GM12878 (cell line): ENCODE measurements at regions not wholly inside any gene's neighbourhood (a gene's known extent, or its start where the extent isn't known, plus 50 kb on each side); places are given as distances from the start of the nearest gene placed in this dataset.

Source experiments
- ATAC-seq: fragments of 200-7000 bp; cut with Tn5 transposase; 3 replicates; pipeline ENCODE4 v1.9.1; 2020; ENCODE audit warnings: mild to moderate bottlenecking, moderate library complexity
- BruUV-seq: library from RNA; stranded (reverse); fragments of 400-500 nt; replicated peaks from 2 replicates; lab custom pipeline; 2021; lab: Mats Ljungman, UMichigan
- CTCF ChIA-PET: fragments of 300-600 bp; sonication (Branson Sonifier 250); formaldehyde crosslinking; extraction: SDS; loops from one replicate; lab custom pipeline; 2021; ENCODE audit warnings: inconsistent platforms; lab: Yijun Ruan, JAX
- POLR2A ChIA-PET: fragments of 350-600 bp; formaldehyde crosslinking; extraction: SDS; loops from one replicate; lab custom pipeline; 2021; ENCODE audit warnings: inconsistent platforms; lab: Charles Lee
- RAD21 ChIA-PET: fragments of 300-600 bp; sonication (Branson Sonifier 250); formaldehyde crosslinking; loops from one replicate; lab custom pipeline; 2023; ENCODE audit warnings: antibody characterized with exemption; ENCODE audit not compliant: unreplicated experiment; lab: Charles Lee
- SMC1A ChIA-PET: fragments of 300-600 bp; sonication (Branson Sonifier 250); formaldehyde crosslinking; loops from one replicate; lab custom pipeline; 2023; ENCODE audit not compliant: unreplicated experiment, uncharacterized antibody; lab: Charles Lee
- DNase-seq: peaks from one replicate; pipeline ENCODE4 v3.0.0-alpha.2; 2011; ENCODE audit warnings: low read depth, low spot score
- FAIRE-seq: peaks from 3 replicates; lab custom pipeline; 2011; peaks lifted over from hg19 to GRCh38; lab: Jason Lieb, UNC
- H2AFZ ChIP-seq: 2 replicates; pipeline ENCODE4 v1.6.0; 2011; ENCODE audit warnings: low read depth, low read length, control low read depth; ENCODE audit not compliant: control insufficient read depth
- H3K27ac ChIP-seq: 2 replicates; pipeline ENCODE4 v1.5.1; 2011; ENCODE audit warnings: control low read depth; ENCODE audit not compliant: control insufficient read depth, insufficient read depth
- H3K27me3 ChIP-seq, 2 experiments: replicated peaks in 1 of 2; 2 replicates each; pipeline versions ENCODE4 v1.6.0 to v1.6.1; 2011; ENCODE audit warnings: low read length in 1 of 2; ENCODE audit not compliant: control insufficient read depth in 2 of 2, insufficient read depth in 2 of 2
- H3K36me3 ChIP-seq, 2 experiments: 2 replicates each; pipeline ENCODE4 v1.5.1; 2011; ENCODE audit warnings: low read length in 1 of 2; ENCODE audit not compliant: control insufficient read depth in 2 of 2, insufficient read depth in 2 of 2
- H3K4me1 ChIP-seq: 2 replicates; pipeline ENCODE4 v1.6.1; 2011; ENCODE audit warnings: mild to moderate bottlenecking, low read length, moderate library complexity, mixed read lengths; ENCODE audit not compliant: control insufficient read depth, insufficient read depth
- H3K4me2 ChIP-seq: 2 replicates; pipeline ENCODE4 v1.6.0; 2011; ENCODE audit warnings: control low read depth; ENCODE audit not compliant: control insufficient read depth, insufficient read depth
- H3K4me3 ChIP-seq: fragments of 200-600 bp; sonication (generic); 2 replicates; pipeline ENCODE4 v1.5.1; 2016
- H3K79me2 ChIP-seq: 2 replicates; pipeline ENCODE4 v1.6.0; 2011; ENCODE audit warnings: low read length; ENCODE audit not compliant: control insufficient read depth, insufficient read depth
- H3K9ac ChIP-seq: 2 replicates; pipeline ENCODE4 v1.8.0; 2011; ENCODE audit warnings: low read length, control low read depth, mixed read lengths; ENCODE audit not compliant: control insufficient read depth, insufficient read depth
- H3K9me3 ChIP-seq: replicated peaks from 3 replicates; pipeline ENCODE4 v1.5.1; 2011; ENCODE audit warnings: mild to moderate bottlenecking, low read length; ENCODE audit not compliant: control insufficient read depth, insufficient read depth
- H4K20me1 ChIP-seq: 2 replicates; pipeline ENCODE4 v1.6.0; 2011; ENCODE audit not compliant: control insufficient read depth, insufficient read depth
- ASH2L ChIP-seq: fragments of 300-600, 200-600 bp; sonication (generic); IDR thresholded peaks from 2 replicates; pipeline ENCODE4 v1.6.1; 2017; ENCODE audit warnings: low read depth, mild to moderate bottlenecking, borderline replicate concordance
- CBX5 ChIP-seq: sonication (generic); IDR thresholded peaks from 2 replicates; pipeline ENCODE4 v1.6.1; 2016; ENCODE audit warnings: low read depth, moderate library complexity, mild to moderate bottlenecking, inconsistent platforms
- CHD4 ChIP-seq: fragments of 200-600 bp; sonication (generic); IDR thresholded peaks from 2 replicates; pipeline ENCODE4 v1.6.1; 2016; ENCODE audit warnings: mild to moderate bottlenecking
- MTA2 ChIP-seq: fragments of 450-650 bp; IDR thresholded peaks from 2 replicates; pipeline ENCODE4 v1.6.1; 2016; ENCODE audit warnings: low read depth, mild to moderate bottlenecking, moderate library complexity
- NFIC ChIP-seq: IDR thresholded peaks from 2 replicates; pipeline ENCODE4 v1.6.1; 2012; ENCODE audit warnings: low read depth, mild to moderate bottlenecking, inconsistent platforms, low read length, moderate library complexity
- SMARCA5 ChIP-seq: fragments of 450-650 bp; IDR thresholded peaks from 2 replicates; pipeline ENCODE4 v1.6.1; 2017; ENCODE audit warnings: mild to moderate bottlenecking
- YY1 ChIP-seq: IDR thresholded peaks from 2 replicates; pipeline ENCODE4 v1.6.1; 2011; ENCODE audit warnings: low read depth, mild to moderate bottlenecking, low read length
- ZNF207 ChIP-seq: fragments of 450-650 bp; IDR thresholded peaks from 2 replicates; pipeline ENCODE4 v1.6.1; 2014; ENCODE audit warnings: antibody characterized with exemption, mild to moderate bottlenecking, borderline replicate concordance
- ZNF274 ChIP-seq: IDR thresholded peaks from one replicate; pipeline ENCODE4 v1.8.0; 2011; ENCODE audit not compliant: insufficient read length, insufficient read depth
- WGBS: methylation state at CpG from one replicate; pipeline ENCODE4 v1.1.6; 2016; ENCODE audit warnings: low lambda C conversion rate; ENCODE audit not compliant: insufficient replicate concordance, insufficient coverage; ENCODE audit errors: missing lambda C conversion rate; 5-methylcytosine and 5-hydroxymethylcytosine counted together
- in situ Hi-C: fragments of 300-500 bp; cut with MboI; formaldehyde crosslinking; loops from 9 replicates; pipeline ENCODE4 v1.14.3; 2018; ENCODE audit warnings: mixed read lengths
- intact Hi-C: fragments of 100-400 bp; cut with micrococcal nuclease; formaldehyde crosslinking; loops from one replicate; pipeline ENCODE4 v1.14.2; 2022; ENCODE audit not compliant: unreplicated experiment
- TF ChIP-seq, protein P1 (sequence below): fragments of 450-650 bp; IDR thresholded peaks from 2 replicates; pipeline ENCODE4 v1.6.1; 2017; ENCODE audit warnings: mild to moderate bottlenecking
- TF ChIP-seq, protein P2 (sequence below): fragments of 450-650 bp; IDR thresholded peaks from 2 replicates; pipeline ENCODE4 v1.6.1; 2018; ENCODE audit warnings: borderline replicate concordance, mild to moderate bottlenecking; ENCODE audit not compliant: partially characterized antibody

DNA sequence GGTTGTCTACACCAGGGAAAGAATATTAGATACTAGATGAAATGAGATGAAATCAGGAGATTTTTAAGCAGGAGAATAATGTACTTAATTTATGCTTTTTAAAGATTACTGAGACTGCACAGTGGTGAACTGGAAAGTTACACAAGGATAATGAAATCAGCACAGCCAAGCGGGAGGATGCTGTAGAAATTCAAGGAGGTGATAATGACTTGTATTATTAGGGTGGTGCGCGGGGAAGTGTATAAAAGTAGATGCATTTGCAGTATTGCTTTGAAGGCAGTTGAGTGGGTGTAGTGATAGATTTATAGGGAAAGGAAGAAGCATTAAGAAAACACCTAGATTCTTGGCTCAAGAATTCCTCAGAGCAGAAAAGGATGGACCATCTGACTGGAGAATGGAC lies 359.5 kb upstream of the SPHKAP start:
- SMC1A ChIA-PET: no interaction called here
- H3K36me3 ChIP-seq: no peaks in the 10 kb centered on the region
- CTCF ChIA-PET: no interaction called here
- H3K4me3 ChIP-seq: no peak overlapping the region
- no peak overlapping the region for H3K27ac ChIP-seq
- POLR2A ChIA-PET: no interaction called here
- in situ Hi-C loops (no loop called here), intact Hi-C loops (no loop called here)
- RAD21 ChIA-PET: no interaction called here
- no peaks in the 10 kb centered on the region; the same call in 2 of the 3 replicates for H3K9me3 ChIP-seq
- DNase-seq: no peak
- no peaks in the 10 kb centered on the region for H3K79me2 ChIP-seq
- H3K27me3 ChIP-seq: no peaks in the 10 kb centered on the region
- no peak for ATAC-seq
- H4K20me1 ChIP-seq: no peaks in the 10 kb centered on the region
- no peak overlapping the region for H3K9ac ChIP-seq
- BruUV-seq: no TSS peak
- no peak overlapping the region for H2AFZ ChIP-seq
- H3K4me2 ChIP-seq: no peak overlapping the region
- TF ChIP-seq CBX5: no peak
- TF ChIP-seq ZNF207: no peak
- TF ChIP-seq CHD4: no peak
- TF ChIP-seq, protein P1, sequence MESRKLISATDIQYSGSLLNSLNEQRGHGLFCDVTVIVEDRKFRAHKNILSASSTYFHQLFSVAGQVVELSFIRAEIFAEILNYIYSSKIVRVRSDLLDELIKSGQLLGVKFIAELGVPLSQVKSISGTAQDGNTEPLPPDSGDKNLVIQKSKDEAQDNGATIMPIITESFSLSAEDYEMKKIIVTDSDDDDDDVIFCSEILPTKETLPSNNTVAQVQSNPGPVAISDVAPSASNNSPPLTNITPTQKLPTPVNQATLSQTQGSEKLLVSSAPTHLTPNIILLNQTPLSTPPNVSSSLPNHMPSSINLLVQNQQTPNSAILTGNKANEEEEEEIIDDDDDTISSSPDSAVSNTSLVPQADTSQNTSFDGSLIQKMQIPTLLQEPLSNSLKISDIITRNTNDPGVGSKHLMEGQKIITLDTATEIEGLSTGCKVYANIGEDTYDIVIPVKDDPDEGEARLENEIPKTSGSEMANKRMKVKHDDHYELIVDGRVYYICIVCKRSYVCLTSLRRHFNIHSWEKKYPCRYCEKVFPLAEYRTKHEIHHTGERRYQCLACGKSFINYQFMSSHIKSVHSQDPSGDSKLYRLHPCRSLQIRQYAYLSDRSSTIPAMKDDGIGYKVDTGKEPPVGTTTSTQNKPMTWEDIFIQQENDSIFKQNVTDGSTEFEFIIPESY: no peak
- no peak for TF ChIP-seq SMARCA5
- TF ChIP-seq NFIC: no peak
- TF ChIP-seq ZNF274: no peak
- TF ChIP-seq, protein P2, sequence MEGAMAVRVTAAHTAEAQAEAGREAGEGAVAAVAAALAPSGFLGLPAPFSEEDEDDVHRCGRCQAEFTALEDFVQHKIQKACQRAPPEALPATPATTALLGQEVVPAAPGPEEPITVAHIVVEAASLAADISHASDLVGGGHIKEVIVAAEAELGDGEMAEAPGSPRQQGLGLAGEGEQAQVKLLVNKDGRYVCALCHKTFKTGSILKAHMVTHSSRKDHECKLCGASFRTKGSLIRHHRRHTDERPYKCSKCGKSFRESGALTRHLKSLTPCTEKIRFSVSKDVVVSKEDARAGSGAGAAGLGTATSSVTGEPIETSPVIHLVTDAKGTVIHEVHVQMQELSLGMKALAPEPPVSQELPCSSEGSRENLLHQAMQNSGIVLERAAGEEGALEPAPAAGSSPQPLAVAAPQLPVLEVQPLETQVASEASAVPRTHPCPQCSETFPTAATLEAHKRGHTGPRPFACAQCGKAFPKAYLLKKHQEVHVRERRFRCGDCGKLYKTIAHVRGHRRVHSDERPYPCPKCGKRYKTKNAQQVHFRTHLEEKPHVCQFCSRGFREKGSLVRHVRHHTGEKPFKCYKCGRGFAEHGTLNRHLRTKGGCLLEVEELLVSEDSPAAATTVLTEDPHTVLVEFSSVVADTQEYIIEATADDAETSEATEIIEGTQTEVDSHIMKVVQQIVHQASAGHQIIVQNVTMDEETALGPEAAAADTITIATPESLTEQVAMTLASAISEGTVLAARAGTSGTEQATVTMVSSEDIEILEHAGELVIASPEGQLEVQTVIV: no peak
- TF ChIP-seq YY1: no peak
- TF ChIP-seq ASH2L: no peak
- TF ChIP-seq MTA2: no peak
- no peak for FAIRE-seq
- H3K4me1 ChIP-seq: no peaks in the 10 kb centered on the region
- WGBS: 31% methylated on average over 3 of the region's 3 CpGs
